Stomach (tissue), 8 donors: ENCODE measurements at regions not wholly inside any gene's neighbourhood (a gene's known extent, or its start where the extent isn't known, plus 50 kb on each side); places are given as distances from the start of the nearest gene placed in this dataset.

Experiments used
- DNase-seq, 2 donors: peaks; one replicate each; pipeline versions ENCODE4 v3.0.0 to v3.0.0-alpha.2; 2013 to 2019
- H3K27ac ChIP-seq, 5 donors: fragments of 200-600 bp in 4 of 5; sonication (generic) in 4 of 5; one replicate each; pipeline ENCODE4 v1.5.1; 2013 to 2019; ENCODE audit warnings: mild to moderate bottlenecking in 1 of 5, moderate library complexity in 1 of 5
- H3K27me3 ChIP-seq, 3 donors: fragments of 200-600 bp; sonication (generic); one replicate each; pipeline ENCODE4 v1.5.1; 2017 to 2019; ENCODE audit warnings: mixed run types in 1 of 3
- H3K36me3 ChIP-seq, 4 donors: fragments of 200-600 bp; sonication (generic); 1 replicate in 3 of 4; 2 replicates in 1 of 4; pipeline ENCODE4 v1.5.1; 2016 to 2019
- H3K4me1 ChIP-seq, 4 donors: fragments of 200-600 bp; sonication (generic); one replicate each; pipeline ENCODE4 v1.5.1; 2016 to 2019
- H3K4me3 ChIP-seq, 4 donors: fragments of 200-600 bp; sonication (generic) in 3 of 4; one replicate each; pipeline ENCODE4 v1.5.1; 2016 to 2019; ENCODE audit warnings: mild to moderate bottlenecking in 1 of 4
- H3K9me3 ChIP-seq, 4 donors: fragments of 200-600 bp; sonication (generic); one replicate each; pipeline ENCODE4 v1.5.1; 2016 to 2019
- CTCF ChIP-seq, 7 experiments: fragments of 450-650 bp in 4 of 7; fragments of 200-600 bp in 3 of 7; sonication (generic) in 3 of 7; IDR thresholded peaks; one replicate each; pipeline ENCODE4 v1.5.1; 2016 to 2019; ENCODE audit warnings: antibody characterized with exemption in 7 of 7, control low read depth in 2 of 7, mild to moderate bottlenecking in 1 of 7
- EP300 ChIP-seq: sonication (generic); formaldehyde crosslinking; IDR thresholded peaks from one replicate; pipeline ENCODE4 v1.6.1; 2017; ENCODE audit warnings: antibody characterized with exemption
- POLR2A ChIP-seq, 4 donors: fragments of 450-650 bp; IDR thresholded peaks; one replicate each; pipeline ENCODE4 v1.6.1; 2016; ENCODE audit warnings: antibody characterized with exemption in 4 of 4, control low read depth in 2 of 4, mild to moderate bottlenecking in 1 of 4, moderate library complexity in 1 of 4
- POLR2AphosphoS5 ChIP-seq, 3 donors: sonication (generic); formaldehyde crosslinking; IDR thresholded peaks; one replicate each; pipeline ENCODE4 v1.6.1; 2016; ENCODE audit warnings: antibody characterized with exemption in 3 of 3
- WGBS, 5 donors: extraction: QIAGEN DNeasy Blood & Tissue Kit in 3 of 5; methylation state at CpG; one replicate each; pipeline versions ENCODE4 v1.1.5 to v1.1.7; 2013 to 2018; 5-methylcytosine and 5-hydroxymethylcytosine counted together
- intact Hi-C: fragments of 100-400 bp; cut with DNase I; formaldehyde crosslinking; loops from one replicate; pipeline ENCODE4 v1.15.1; 2023; ENCODE audit warnings: low total_unique reads
- donor health status: healthy with polysubstance abuse.
- donor health status: Bipolar disorder and iron deficiency.
- donor health status: healthy.

GRCh38 chr3:157837336-157837735 lies 268.9 kb downstream of the SHOX2 start:
- TF ChIP-seq EP300: no peak
- no peak for TF ChIP-seq POLR2AphosphoS5 (IDR thresholded peaks at IDR 0.05)
- no peak for TF ChIP-seq CTCF (IDR thresholded peaks at IDR 0.05)
- no peak for TF ChIP-seq POLR2A (IDR thresholded peaks at IDR 0.05)
- H3K9me3 ChIP-seq: no peaks in the 10 kb centered on the region
- H3K36me3 ChIP-seq: no peaks in the 10 kb centered on the region
- no peak for DNase-seq
- no peak overlapping the region for H3K4me3 ChIP-seq
- no peaks in the 10 kb centered on the region for H3K27me3 ChIP-seq
- H3K4me1 ChIP-seq: no peaks in the 10 kb centered on the region
- H3K27ac ChIP-seq: no peak overlapping the region
- intact Hi-C loops: no loop called here
- WGBS, 5 donors: 72 to 85% (median 78%) methylated on average over 1 of the region's 1 CpG

- Histone ChIP-seq H3K4me3 (no peak overlapping the region), H3K36me3 (no peaks in the 10 kb centered on the region), H3K9me3 (no peaks in the 10 kb centered on the region), H3K27ac (no peak overlapping the region), H3K27me3 (no peaks in the 10 kb centered on the region), H3K4me1 (no peaks in the 10 kb centered on the region)
- TF ChIP-seq POLR2A (IDR thresholded peaks at IDR 0.05) (no peak), POLR2AphosphoS5 (IDR thresholded peaks at IDR 0.05) (no peak), CTCF (IDR thresholded peaks at IDR 0.05) (no peak), EP300 (no peak)
- WGBS, 5 donors: 55 to 75% (median 62%) methylated on average over 7 of the region's 7 CpGs
- intact Hi-C loops: no loop called here
- DNase-seq: no peak
These were observed 270.2 kb downstream of the SHOX2 start for GRCh38 chr3:157836022-157836421.

GRCh38 chr3:157832588-157832987 lies 273.6 kb downstream of the SHOX2 start:
- TF ChIP-seq EP300 (no peak), POLR2AphosphoS5 (IDR thresholded peaks at IDR 0.05) (no peak), CTCF (IDR thresholded peaks at IDR 0.05) (no peak), POLR2A (IDR thresholded peaks at IDR 0.05) (no peak)
- Histone ChIP-seq H3K4me3 (no peak overlapping the region), H3K36me3 (no peaks in the 10 kb centered on the region), H3K27me3 (no peaks in the 10 kb centered on the region), H3K4me1 (no peaks in the 10 kb centered on the region), H3K9me3 (peaks cover 0 to 17% (median 14%) of the 10 kb centered on the region in 4 donors), H3K27ac (no peak overlapping the region)
- intact Hi-C loops: no loop called here
- no peak for DNase-seq
- 68 to 90% (median 87%) methylated on average over 3 of the region's 3 CpGs for WGBS, 5 donors

GRCh38 chr3:157830556-157831236 lies 275.5 kb downstream of the SHOX2 start:
- H3K36me3 ChIP-seq: no peaks in the 10 kb centered on the region
- no peak overlapping the region for H3K27ac ChIP-seq
- DNase-seq: no peak
- no peak overlapping the region for H3K4me3 ChIP-seq
- TF ChIP-seq CTCF (IDR thresholded peaks at IDR 0.05) (no peak), EP300 (no peak), POLR2AphosphoS5 (IDR thresholded peaks at IDR 0.05) (no peak), POLR2A (IDR thresholded peaks at IDR 0.05) (no peak)
- WGBS, 5 donors: 57 to 68% (median 63%) methylated on average over 7 of the region's 7 CpGs
- H3K9me3 ChIP-seq: peaks cover 0 to 18% (median 14%) of the 10 kb centered on the region in 4 donors
- no peaks in the 10 kb centered on the region for H3K27me3 ChIP-seq
- no peaks in the 10 kb centered on the region for H3K4me1 ChIP-seq
- intact Hi-C loops: no loop called here
